Caco-2 (cell line): ENCODE measurements at regions not wholly inside any gene's neighbourhood (a gene's known extent, or its start where the extent isn't known, plus 50 kb on each side); places are given as distances from the start of the nearest gene placed in this dataset.
"Not testable (repeated sequence)": the region's sequence is repeated elsewhere in the genome, so short reads cannot be mapped to it uniquely, and the experiment has no call there.

Experiments
- BruUV-seq: library from RNA; stranded (reverse); fragments of 400-500 nt; replicated peaks from 2 replicates; lab custom pipeline; 2021; lab: Mats Ljungman, UMichigan
- CTCF ChIA-PET: fragments of 300-600 bp; sonication (Branson Sonifier 250); formaldehyde crosslinking; loops from one replicate; lab custom pipeline; 2022; ENCODE audit warnings: antibody characterized with exemption; lab: Charles Lee
- POLR2A ChIA-PET: fragments of 300-600 bp; sonication (Branson Sonifier 250); formaldehyde crosslinking; loops from one replicate; lab custom pipeline; 2022; ENCODE audit warnings: antibody characterized with exemption; lab: Charles Lee
- DNase-seq, 2 experiments: peaks; one replicate each; pipeline versions ENCODE4 v3.0.0 to v3.0.0-alpha.2; 2020 to 2022
- H3K27me3 ChIP-seq: replicated peaks from 2 replicates; pipeline ENCODE4 v1.6.0; 2011; ENCODE audit warnings: low read length; ENCODE audit not compliant: control insufficient read depth, insufficient read depth
- H3K36me3 ChIP-seq: 2 replicates; pipeline ENCODE4 v1.5.1; 2011; ENCODE audit warnings: low read length; ENCODE audit not compliant: control insufficient read depth, insufficient read depth
- H3K4me1 ChIP-seq: fragments of 250-450 bp; sonication (Bioruptor Pico); 2 replicates; pipeline ENCODE4 v1.5.1; 2020; ENCODE audit warnings: mild to moderate bottlenecking
- H3K4me3 ChIP-seq: 2 replicates; pipeline ENCODE4 v1.5.1; 2011; ENCODE audit warnings: low read depth, mild to moderate bottlenecking, control low read depth, low read length
- H3K9me3 ChIP-seq: fragments of 250-450 bp; sonication (Bioruptor Pico); 2 replicates; pipeline ENCODE4 v1.5.1; 2020; ENCODE audit warnings: mild to moderate bottlenecking, moderate library complexity
- H3K27ac Mint-ChIP-seq: one replicate; pipeline ENCODE4 v1.8.0; 2022; ENCODE audit warnings: mixed read lengths; ENCODE audit not compliant: unreplicated experiment
- H3K27me3 Mint-ChIP-seq: one replicate; pipeline ENCODE4 v1.8.0; 2022; ENCODE audit warnings: mixed read lengths; ENCODE audit not compliant: insufficient read depth, unreplicated experiment
- H3K36me3 Mint-ChIP-seq: one replicate; pipeline ENCODE4 v1.8.0; 2022; ENCODE audit warnings: mild to moderate bottlenecking, mixed read lengths; ENCODE audit not compliant: insufficient read depth, unreplicated experiment
- H3K4me1 Mint-ChIP-seq: one replicate; pipeline ENCODE4 v1.8.0; 2022; ENCODE audit warnings: low read depth, mixed read lengths; ENCODE audit not compliant: unreplicated experiment
- H3K4me3 Mint-ChIP-seq: one replicate; pipeline ENCODE4 v1.8.0; 2022; ENCODE audit warnings: mild to moderate bottlenecking, moderate library complexity, mixed read lengths; ENCODE audit not compliant: unreplicated experiment
- H3K9me3 Mint-ChIP-seq: one replicate; pipeline ENCODE4 v1.8.0; 2022; ENCODE audit warnings: mixed read lengths; ENCODE audit not compliant: unreplicated experiment
- intact Hi-C: fragments of 100-400 bp; cut with micrococcal nuclease; formaldehyde crosslinking; loops from one replicate; pipeline ENCODE4 v1.10.0; 2022; ENCODE audit not compliant: unreplicated experiment
- TF ChIP-seq, protein P1 (sequence below), 2 experiments: fragments of 200-600 bp in 1 of 2; IDR thresholded peaks; 1 replicate in 1 of 2; 2 replicates in 1 of 2; pipeline versions ENCODE4 v1.5.1 to v1.8.0; 2011 to 2022; ENCODE audit warnings: antibody characterized with exemption in 1 of 2, control low read depth in 1 of 2, inconsistent platforms in 1 of 2, low read depth in 1 of 2, low read length in 1 of 2, mild to moderate bottlenecking in 1 of 2, moderate library complexity in 1 of 2; ENCODE audit not compliant: insufficient read depth in 1 of 2, severe bottlenecking in 1 of 2, unreplicated experiment in 1 of 2

DNA sequence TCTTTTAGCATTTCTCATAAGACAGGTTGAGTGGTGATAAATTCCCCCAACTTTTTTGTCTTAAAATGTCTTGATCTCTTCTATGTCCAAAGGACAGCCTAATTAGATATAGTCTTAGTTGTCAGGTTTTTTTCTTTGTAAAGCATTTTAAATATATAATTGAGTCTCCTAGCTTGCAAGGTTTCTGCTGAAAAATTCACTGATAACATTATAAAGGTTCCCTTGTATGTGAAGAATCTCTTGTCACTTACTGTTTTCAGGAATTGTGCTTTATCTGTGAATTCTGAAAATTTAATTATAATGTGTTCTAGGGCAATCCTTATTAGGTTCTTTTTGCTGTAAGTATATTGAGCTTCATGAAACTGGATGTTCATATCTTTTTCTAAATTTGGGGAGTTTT, 96.8 kb upstream of the ZNF92 start:
- H3K27me3 ChIP-seq, result no peaks in the 10 kb centered on the region
- H3K4me1 ChIP-seq, result no peaks in the 10 kb centered on the region
- no peak overlapping the region for H3K4me3 Mint-ChIP-seq
- H3K9me3 Mint-ChIP-seq, result peaks cover 30% of the 10 kb centered on the region
- no TSS peak for BruUV-seq
- no peak for DNase-seq
- no peaks in the 10 kb centered on the region; the same call in 1 of the 2 replicates for H3K9me3 ChIP-seq
- TF ChIP-seq, protein P1, sequence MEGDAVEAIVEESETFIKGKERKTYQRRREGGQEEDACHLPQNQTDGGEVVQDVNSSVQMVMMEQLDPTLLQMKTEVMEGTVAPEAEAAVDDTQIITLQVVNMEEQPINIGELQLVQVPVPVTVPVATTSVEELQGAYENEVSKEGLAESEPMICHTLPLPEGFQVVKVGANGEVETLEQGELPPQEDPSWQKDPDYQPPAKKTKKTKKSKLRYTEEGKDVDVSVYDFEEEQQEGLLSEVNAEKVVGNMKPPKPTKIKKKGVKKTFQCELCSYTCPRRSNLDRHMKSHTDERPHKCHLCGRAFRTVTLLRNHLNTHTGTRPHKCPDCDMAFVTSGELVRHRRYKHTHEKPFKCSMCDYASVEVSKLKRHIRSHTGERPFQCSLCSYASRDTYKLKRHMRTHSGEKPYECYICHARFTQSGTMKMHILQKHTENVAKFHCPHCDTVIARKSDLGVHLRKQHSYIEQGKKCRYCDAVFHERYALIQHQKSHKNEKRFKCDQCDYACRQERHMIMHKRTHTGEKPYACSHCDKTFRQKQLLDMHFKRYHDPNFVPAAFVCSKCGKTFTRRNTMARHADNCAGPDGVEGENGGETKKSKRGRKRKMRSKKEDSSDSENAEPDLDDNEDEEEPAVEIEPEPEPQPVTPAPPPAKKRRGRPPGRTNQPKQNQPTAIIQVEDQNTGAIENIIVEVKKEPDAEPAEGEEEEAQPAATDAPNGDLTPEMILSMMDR (IDR thresholded peaks at IDR 0.05; ENCODE audit: insufficient read depth in 1 of 2, low read depth in 1 of 2, low read length in 1 of 2, severe bottlenecking in 1 of 2, unreplicated experiment in 1 of 2), result no peak
- intact Hi-C loops, result no loop called here
- H3K4me3 ChIP-seq, result no peak overlapping the region
- ChIA-PET POLR2A (no interaction called here), CTCF (no interaction called here)
- no peaks in the 10 kb centered on the region for H3K4me1 Mint-ChIP-seq
- H3K27ac Mint-ChIP-seq, result no peak overlapping the region
- peaks cover 3% of the 10 kb centered on the region for H3K27me3 Mint-ChIP-seq
- H3K36me3 Mint-ChIP-seq, result no peaks in the 10 kb centered on the region
- no peaks in the 10 kb centered on the region for H3K36me3 ChIP-seq

DNA sequence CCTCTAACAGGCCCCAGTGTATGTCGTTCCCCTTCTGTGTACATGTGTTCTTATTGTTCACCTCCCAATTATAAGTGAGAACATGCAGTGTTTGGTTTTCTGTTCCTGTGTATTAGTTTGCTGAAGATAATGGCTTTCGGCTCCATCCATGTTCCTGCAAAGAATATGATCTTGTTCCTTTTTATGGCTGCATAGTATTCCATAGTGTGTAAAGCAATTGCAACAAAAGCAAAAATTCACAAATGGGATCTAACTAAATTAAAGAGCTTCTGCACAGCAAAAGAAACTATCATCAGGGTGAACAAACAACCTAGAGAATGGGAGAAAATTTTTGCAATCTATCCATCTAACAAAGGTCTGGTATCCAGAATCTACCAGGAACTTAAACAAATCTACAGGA, 102.2 kb upstream of the ZNF92 start:
- H3K4me3 Mint-ChIP-seq, H3K4me1 ChIP-seq, H3K27ac Mint-ChIP-seq, H3K36me3 Mint-ChIP-seq, CTCF ChIA-PET, POLR2A ChIA-PET, H3K4me1 Mint-ChIP-seq, H3K4me3 ChIP-seq, DNase-seq, H3K9me3 Mint-ChIP-seq, BruUV-seq, intact Hi-C loops, H3K27me3 Mint-ChIP-seq, H3K36me3 ChIP-seq, H3K9me3 ChIP-seq, H3K27me3 ChIP-seq: not testable (repeated sequence)

DNA sequence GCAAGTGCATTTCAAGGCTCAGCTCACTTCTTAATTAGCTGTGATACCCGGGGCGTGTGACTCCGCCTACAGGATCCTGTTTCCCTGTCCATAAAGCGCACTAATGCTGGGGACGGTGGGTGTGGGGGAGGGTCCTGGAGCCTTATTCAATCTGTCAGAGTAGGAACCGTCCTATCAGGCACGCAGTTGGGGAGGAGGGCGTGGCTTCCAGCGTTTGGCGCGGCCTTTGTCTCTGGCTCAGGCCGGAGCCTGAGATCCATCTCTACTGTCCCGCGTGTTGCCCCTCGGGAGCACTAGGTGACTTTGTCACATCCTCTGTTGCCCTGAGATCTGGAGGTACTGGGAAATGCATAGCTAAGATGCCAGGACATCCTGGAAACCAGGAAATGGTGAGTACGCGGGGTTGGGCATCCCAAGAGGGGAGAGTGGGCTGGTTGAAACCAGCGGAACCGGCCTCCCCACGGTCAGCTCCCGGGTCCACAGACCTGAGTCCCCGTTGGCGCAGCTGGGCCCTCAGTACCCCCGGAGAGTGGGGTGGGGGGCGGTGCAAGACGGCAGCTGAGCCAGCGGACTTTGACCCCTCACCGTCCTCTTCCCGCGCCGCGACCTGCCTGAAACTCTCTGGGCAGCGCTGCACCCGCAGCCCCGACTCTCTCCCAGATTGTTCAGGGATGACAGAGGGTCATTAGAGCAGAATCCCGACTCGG, 104.4 kb upstream of the ZNF92 start:
- Mint-ChIP-seq H3K36me3 (no peaks in the 10 kb centered on the region), H3K27ac (no peak overlapping the region), H3K4me1 (no peaks in the 10 kb centered on the region), H3K27me3 (no peaks in the 10 kb centered on the region), H3K4me3 (no peak overlapping the region), H3K9me3 (no peaks in the 10 kb centered on the region)
- ChIA-PET POLR2A (no interaction called here), CTCF (no interaction called here)
- intact Hi-C loops, result no loop called here
- Histone ChIP-seq H3K9me3 (no peaks in the 10 kb centered on the region), H3K4me1 (no peaks in the 10 kb centered on the region), H3K27me3 (no peaks in the 10 kb centered on the region), H3K4me3 (no peak overlapping the region), H3K36me3 (no peaks in the 10 kb centered on the region)
- no TSS peak for BruUV-seq
- TF ChIP-seq, protein P1 (IDR thresholded peaks at IDR 0.05; ENCODE audit: insufficient read depth in 1 of 2, low read depth in 1 of 2, low read length in 1 of 2, severe bottlenecking in 1 of 2, unreplicated experiment in 1 of 2), result no peak
- DNase-seq, result no peak
